GM13976 (cell line): ENCODE measurements at regions not wholly inside any gene's neighbourhood (a gene's known extent, or its start where the extent isn't known, plus 50 kb on each side); places are given as distances from the start of the nearest gene placed in this dataset.
"Not testable (repeated sequence)": the region's sequence is repeated elsewhere in the genome, so short reads cannot be mapped to it uniquely, and the experiment has no call there.

Experiments used
- DNase-seq: peaks from one replicate; pipeline ENCODE4 v3.0.0; 2012; ENCODE audit warnings: low spot score
- CTCF ChIP-seq: IDR thresholded peaks from 2 replicates; pipeline ENCODE4 v1.5.1; 2012; ENCODE audit warnings: borderline replicate concordance, mild to moderate bottlenecking; ENCODE audit not compliant: insufficient read depth; ENCODE audit errors: extremely low read depth, missing control alignments, control extremely low read depth
- in situ Hi-C: fragments of 300-500 bp; cut with MboI; formaldehyde crosslinking; loops from one replicate; pipeline ENCODE4 v1.12.0; 2022; ENCODE audit warnings: low sequenced_read_pairs, mixed read lengths, inconsistent platforms; ENCODE audit not compliant: unreplicated experiment

- no peak for TF ChIP-seq CTCF
- in situ Hi-C loops, result no loop called here
- no peak for DNase-seq
These were observed 710.4 kb downstream of the RNF144A start for GRCh38 chr2:7627583-7627982.

GRCh38 chr2:7632420-7632819, 715.2 kb downstream of the RNF144A start:
- DNase-seq, result no peak
- in situ Hi-C loops, result no loop called here
- no peak for TF ChIP-seq CTCF

- in situ Hi-C loops, result no loop called here
- TF ChIP-seq CTCF, result no peak
- DNase-seq, result no peak
These were observed 716.4 kb downstream of the RNF144A start for GRCh38 chr2:7633566-7634153.

- TF ChIP-seq CTCF, result no peak
- in situ Hi-C loops, result no loop called here
- DNase-seq, result no peak
These were observed 717.2 kb downstream of the RNF144A start for GRCh38 chr2:7634409-7634808.

GRCh38 chr2:7639476-7639875, 722.3 kb downstream of the RNF144A start:
- DNase-seq, result no peak
- in situ Hi-C loops, result no loop called here
- TF ChIP-seq CTCF, result no peak

GRCh38 chr2:7641272-7641671, 724.1 kb downstream of the RNF144A start:
- DNase-seq, in situ Hi-C loops: not testable (repeated sequence)

- TF ChIP-seq CTCF, result no peak
- DNase-seq, result no peak
- in situ Hi-C loops, result no loop called here
These were observed 728.8 kb downstream of the RNF144A start for GRCh38 chr2:7646024-7646423.
